HepG2 (cell line): ENCODE measurements at regions not wholly inside any gene's neighbourhood (a gene's known extent, or its start where the extent isn't known, plus 50 kb on each side); places are given as distances from the start of the nearest gene placed in this dataset.

ENCODE experiments used
- ATAC-seq: fragments of 200-7000 bp; cut with Tn5 transposase; 3 replicates; pipeline ENCODE4 v1.9.1; 2020; ENCODE audit warnings: mild to moderate bottlenecking, moderate library complexity
- BruUV-seq: library from RNA; stranded (reverse); fragments of 400-500 nt; replicated peaks from 2 replicates; lab custom pipeline; 2021; lab: Mats Ljungman, UMichigan
- CTCF ChIA-PET: fragments of 300-600 bp; formaldehyde crosslinking; extraction: SDS; loops from one replicate; lab custom pipeline; 2021; ENCODE audit warnings: low total read pairs, inconsistent platforms, low intra/inter-chr PET ratio; lab: Yijun Ruan, JAX
- POLR2A ChIA-PET: fragments of 350-600 bp; sonication (Branson Sonifier 250); formaldehyde crosslinking; loops from one replicate; lab custom pipeline; 2020; ENCODE audit warnings: antibody characterized with exemption, inconsistent platforms; lab: Yijun Ruan, JAX
- DNase-seq: peaks from one replicate; pipeline ENCODE4 v3.0.0-alpha.2; 2015; ENCODE audit warnings: low spot score
- FAIRE-seq: peaks from 3 replicates; lab custom pipeline; 2011; peaks lifted over from hg19 to GRCh38; lab: Jason Lieb, UNC
- H2AFZ ChIP-seq: one replicate; pipeline ENCODE4 v1.6.1; 2011; ENCODE audit warnings: low read length, inconsistent platforms
- H3K27ac ChIP-seq: fragments of 300-600 bp; 3 replicates; pipeline ENCODE4 v1.8.0; 2011; ENCODE audit warnings: mixed run types, mild to moderate bottlenecking, mixed read lengths, low read length, inconsistent platforms; ENCODE audit not compliant: insufficient read depth; ENCODE audit errors: extremely low read length
- H3K27me3 ChIP-seq, 2 experiments: fragments of 200-600 bp in 1 of 2; 2 replicates in 1 of 2; 3 replicates in 1 of 2; pipeline versions ENCODE4 v1.6.0 to v1.8.0; 2011; ENCODE audit warnings: low read length in 2 of 2, mild to moderate bottlenecking in 2 of 2, moderate library complexity in 2 of 2, inconsistent platforms in 1 of 2; ENCODE audit not compliant: insufficient read depth in 2 of 2, control insufficient read depth in 1 of 2
- H3K36me3 ChIP-seq, 2 experiments: fragments of 200-600 bp in 1 of 2; replicated peaks in 1 of 2; 2 replicates in 1 of 2; 3 replicates in 1 of 2; pipeline versions ENCODE4 v1.5.1 to v1.8.0; 2011; ENCODE audit warnings: low read length in 2 of 2, inconsistent platforms in 1 of 2; ENCODE audit not compliant: insufficient read depth in 2 of 2, control insufficient read depth in 1 of 2
- H3K4me1 ChIP-seq: 2 replicates; pipeline ENCODE4 v1.5.1; 2012; ENCODE audit warnings: low read length, inconsistent platforms; ENCODE audit not compliant: insufficient read depth
- H3K4me2 ChIP-seq: 2 replicates; pipeline ENCODE4 v1.6.0; 2011; ENCODE audit warnings: low read depth, low read length, inconsistent platforms
- H3K4me3 ChIP-seq, 3 experiments: fragments of 200-600 bp in 1 of 3; sonication (generic), shearing (Covaris generic) in 1 of 3; replicated peaks in 1 of 3; 2 replicates each; pipeline ENCODE4 v1.5.1; 2011 to 2016; ENCODE audit warnings: low read length in 3 of 3, inconsistent platforms in 2 of 3, low read depth in 2 of 3, mild to moderate bottlenecking in 2 of 3, control low read depth in 1 of 3, mixed read lengths in 1 of 3; ENCODE audit not compliant: insufficient read depth in 1 of 3
- H3K79me2 ChIP-seq: one replicate; pipeline ENCODE4 v1.6.1; 2011; ENCODE audit warnings: low read length, inconsistent platforms; ENCODE audit not compliant: insufficient read depth
- H3K9ac ChIP-seq: 2 replicates; pipeline ENCODE4 v1.6.0; 2011; ENCODE audit warnings: mild to moderate bottlenecking, low read depth, low read length, inconsistent platforms; ENCODE audit not compliant: insufficient read depth
- H3K9me3 ChIP-seq: 2 replicates; pipeline ENCODE4 v1.5.1; 2012; ENCODE audit warnings: mild to moderate bottlenecking, low read length
- H4K20me1 ChIP-seq: 2 replicates; pipeline ENCODE4 v1.6.0; 2011; ENCODE audit warnings: inconsistent platforms, mild to moderate bottlenecking, low read length, moderate library complexity; ENCODE audit not compliant: insufficient read depth
- BATF2 ChIP-seq: sonication (generic); formaldehyde crosslinking; IDR thresholded peaks from 2 replicates; pipeline ENCODE4 v1.8.0; 2022; ENCODE audit warnings: mild to moderate bottlenecking, missing genetic modification reagents, moderate library complexity
- CREB3 ChIP-seq: sonication (generic); formaldehyde crosslinking; IDR thresholded peaks from 2 replicates; pipeline ENCODE4 v1.5.0; 2020; ENCODE audit warnings: missing genetic modification reagents
- GTF2F1 ChIP-seq: fragments of 150-350 bp; IDR thresholded peaks from 2 replicates; pipeline ENCODE4 v1.6.1; 2014; ENCODE audit warnings: low read length
- PHF5A ChIP-seq: IDR thresholded peaks from one replicate; pipeline ENCODE4 v1.6.1; 2018; ENCODE audit warnings: low read depth, missing genetic modification reagents; ENCODE audit not compliant: unreplicated experiment
- REPIN1 ChIP-seq: sonication (generic); formaldehyde crosslinking; IDR thresholded peaks from 2 replicates; pipeline ENCODE4 v1.8.0; 2022; ENCODE audit warnings: missing genetic modification reagents, low read depth, mild to moderate bottlenecking, borderline replicate concordance
- RNF219 ChIP-seq: sonication (generic); formaldehyde crosslinking; IDR thresholded peaks from 2 replicates; pipeline ENCODE4 v1.5.0; 2020; ENCODE audit warnings: mild to moderate bottlenecking, missing genetic modification reagents
- RORA ChIP-seq: sonication (generic); formaldehyde crosslinking; IDR thresholded peaks from 2 replicates; pipeline ENCODE4 v1.5.0; 2020; ENCODE audit warnings: mild to moderate bottlenecking, missing genetic modification reagents, moderate library complexity
- TBP ChIP-seq: sonication (generic); formaldehyde crosslinking; IDR thresholded peaks from 2 replicates; pipeline ENCODE4 v1.5.0; 2020; ENCODE audit warnings: missing genetic modification reagents
- TEAD2 ChIP-seq: sonication (generic); formaldehyde crosslinking; IDR thresholded peaks from 2 replicates; pipeline ENCODE4 v1.9.0; 2021; ENCODE audit warnings: missing genetic modification reagents
- WIZ ChIP-seq: sonication (generic); formaldehyde crosslinking; IDR thresholded peaks from 2 replicates; pipeline ENCODE4 v1.5.1; 2020; ENCODE audit warnings: mild to moderate bottlenecking, missing genetic modification reagents
- ZEB1 ChIP-seq: IDR thresholded peaks from 2 replicates; pipeline ENCODE4 v1.6.1; 2012; ENCODE audit warnings: mild to moderate bottlenecking, low read depth, inconsistent platforms; ENCODE audit not compliant: insufficient replicate concordance
- ZNF292 ChIP-seq: sonication (generic); formaldehyde crosslinking; IDR thresholded peaks from 2 replicates; pipeline ENCODE4 v1.8.1; 2022; ENCODE audit warnings: mild to moderate bottlenecking, low read depth, missing genetic modification reagents, borderline replicate concordance
- ZNF333 ChIP-seq: sonication (generic); formaldehyde crosslinking; IDR thresholded peaks from 2 replicates; pipeline ENCODE4 v1.4.0; 2020; ENCODE audit warnings: mild to moderate bottlenecking, missing genetic modification reagents, borderline replicate concordance
- ZNF800 ChIP-seq: sonication (generic); formaldehyde crosslinking; IDR thresholded peaks from 2 replicates; pipeline ENCODE4 v1.4.0; 2020; ENCODE audit warnings: missing genetic modification reagents
- WGBS: methylation state at CpG from one replicate; pipeline ENCODE4 v1.1.6; 2017; ENCODE audit warnings: low lambda C conversion rate; 5-methylcytosine and 5-hydroxymethylcytosine counted together
- in situ Hi-C: cut with HindIII; loops from 2 replicates; pipeline ENCODE4 v1.10.0; 2017; ENCODE audit warnings: low pct_unique_long_range_greater_than_20kb; ENCODE audit not compliant: extremely low pct_ligation_motif_present
- intact Hi-C: fragments of 100-400 bp; cut with micrococcal nuclease; formaldehyde crosslinking; loops from one replicate; pipeline ENCODE4 v1.10.0; 2022; ENCODE audit not compliant: unreplicated experiment

- H3K27me3 ChIP-seq = no peaks in the 10 kb centered on the region
- DNase-seq (no peak), FAIRE-seq (no peak), ATAC-seq (no peak)
- TF ChIP-seq BATF2 (CRISPR knock-in tag) (no peak), PHF5A (CRISPR knock-in tag) (no peak), WIZ (no peak), TBP (CRISPR knock-in tag) (no peak), ZNF333 (no peak), GTF2F1 (no peak), REPIN1 (CRISPR knock-in tag) (no peak), RORA (no peak), RNF219 (no peak), ZNF292 (CRISPR knock-in tag) (no peak), CREB3 (CRISPR knock-in tag) (no peak), TEAD2 (CRISPR knock-in tag) (no peak), ZNF800 (CRISPR knock-in tag) (no peak), ZEB1 (no peak)
- no peaks in the 10 kb centered on the region for H3K36me3 ChIP-seq
- POLR2A ChIA-PET = no interaction called here
- CTCF ChIA-PET = no interaction called here
- H3K4me2 ChIP-seq = no peak overlapping the region
- intact Hi-C loops = no loop called here
- no peak overlapping the region for H3K4me3 ChIP-seq
- peaks cover 32% of the 10 kb centered on the region for H3K4me1 ChIP-seq
- 95% methylated on average over 6 of the region's 6 CpGs for WGBS
- no peaks in the 10 kb centered on the region for H3K79me2 ChIP-seq
- H3K9me3 ChIP-seq = no peaks in the 10 kb centered on the region
- no peak overlapping the region for H3K27ac ChIP-seq
- no peaks in the 10 kb centered on the region for H4K20me1 ChIP-seq
- no TSS peak for BruUV-seq
- no peak overlapping the region for H3K9ac ChIP-seq
- in situ Hi-C loops = no loop called here
- H2AFZ ChIP-seq = no peak overlapping the region
Measured at GRCh38 chr12:93079976-93080375, 150.9 kb upstream of the EEA1 start.
